IMR-90 (cell line): ENCODE measurements at regions not wholly inside any gene's neighbourhood (a gene's known extent, or its start where the extent isn't known, plus 50 kb on each side); places are given as distances from the start of the nearest gene placed in this dataset.

Experiments
- ATAC-seq: fragments of 200-7000 bp; cut with Tn5 transposase; 2 replicates; pipeline ENCODE4 v1.9.1; 2020; ENCODE audit warnings: low read depth, mild to moderate bottlenecking, moderate library complexity
- BruUV-seq: library from RNA; stranded (reverse); fragments of 400-500 nt; replicated peaks from 2 replicates; lab custom pipeline; 2021; lab: Mats Ljungman, UMichigan
- CTCF ChIA-PET: fragments of 300-600 bp; formaldehyde crosslinking; extraction: SDS; loops from one replicate; lab custom pipeline; 2021; ENCODE audit warnings: antibody characterized with exemption; lab: Yijun Ruan, JAX
- POLR2A ChIA-PET: fragments of 300-600 bp; sonication (Branson Sonifier 250); formaldehyde crosslinking; loops from one replicate; lab custom pipeline; 2022; ENCODE audit warnings: antibody characterized with exemption; ENCODE audit not compliant: unreplicated experiment; lab: Charles Lee
- DNase-seq: peaks from one replicate; pipeline ENCODE4 v3.0.0; 2013
- H2AFZ ChIP-seq: replicated peaks from 2 replicates; pipeline ENCODE3; 2013; ENCODE audit warnings: low read length, mild to moderate bottlenecking; ENCODE audit not compliant: poor library complexity
- H2AK5ac ChIP-seq: 2 replicates; pipeline ENCODE4 v1.6.1; 2013; ENCODE audit warnings: low read depth, low read length, inconsistent platforms
- H2AK9ac ChIP-seq: replicated peaks from 2 replicates; pipeline ENCODE3; 2013; ENCODE audit warnings: mild to moderate bottlenecking, low read depth, low read length, moderate library complexity; ENCODE audit not compliant: poor library complexity
- H2BK120ac ChIP-seq: 2 replicates; pipeline ENCODE4 v1.6.1; 2013; ENCODE audit warnings: low read depth, low read length, inconsistent platforms
- H2BK15ac ChIP-seq: 3 replicates; pipeline ENCODE4 v1.6.1; 2013; ENCODE audit warnings: low read depth, low read length, inconsistent platforms
- H2BK20ac ChIP-seq: 2 replicates; pipeline ENCODE4 v1.6.1; 2013; ENCODE audit warnings: low read depth, mild to moderate bottlenecking, inconsistent platforms, low read length, moderate library complexity
- H2BK5ac ChIP-seq: 2 replicates; pipeline ENCODE4 v1.6.1; 2013; ENCODE audit warnings: mild to moderate bottlenecking, low read depth, low read length, inconsistent platforms; ENCODE audit not compliant: poor library complexity, severe bottlenecking
- H3K14ac ChIP-seq: replicated peaks from 2 replicates; pipeline ENCODE4 v1.6.1; 2013; ENCODE audit warnings: low read depth, low read length, inconsistent platforms
- H3K18ac ChIP-seq: 2 replicates; pipeline ENCODE4 v1.6.1; 2013; ENCODE audit warnings: low read depth, low read length, control low read depth
- H3K23ac ChIP-seq: 2 replicates; pipeline ENCODE4 v1.6.1; 2013; ENCODE audit warnings: low read depth, low read length, inconsistent platforms
- H3K27ac ChIP-seq: 2 replicates; pipeline ENCODE4 v1.5.1; 2013; ENCODE audit warnings: mild to moderate bottlenecking, control low read depth, low read length; ENCODE audit not compliant: insufficient read depth
- H3K27me3 ChIP-seq: 2 replicates; pipeline ENCODE4 v1.6.1; 2013; ENCODE audit warnings: low read length; ENCODE audit not compliant: control insufficient read depth, insufficient read depth
- H3K36me3 ChIP-seq: 2 replicates; pipeline ENCODE4 v1.6.1; 2013; ENCODE audit warnings: low read length, mixed read lengths; ENCODE audit not compliant: control insufficient read depth, insufficient read depth
- H3K4ac ChIP-seq: 2 replicates; pipeline ENCODE4 v1.6.1; 2013; ENCODE audit warnings: low read depth, low read length, inconsistent platforms
- H3K4me1 ChIP-seq: 2 replicates; pipeline ENCODE4 v1.6.1; 2013; ENCODE audit warnings: low read length, mixed read lengths; ENCODE audit not compliant: control insufficient read depth, insufficient read depth
- H3K4me2 ChIP-seq: 2 replicates; pipeline ENCODE4 v1.6.1; 2013; ENCODE audit warnings: low read depth, mild to moderate bottlenecking, control low read depth, low read length, moderate library complexity
- H3K4me3 ChIP-seq: 2 replicates; pipeline ENCODE4 v1.5.1; 2013; ENCODE audit warnings: low read depth, mild to moderate bottlenecking, control low read depth, low read length, moderate library complexity; ENCODE audit not compliant: insufficient read depth
- H3K56ac ChIP-seq: 2 replicates; pipeline ENCODE4 v1.6.1; 2013; ENCODE audit warnings: low read length, inconsistent platforms; ENCODE audit not compliant: insufficient read depth; ENCODE audit errors: extremely low read depth
- H3K79me1 ChIP-seq, 2 experiments: 2 replicates each; pipeline ENCODE4 v1.6.1; 2013; ENCODE audit warnings: low read length in 2 of 2, inconsistent platforms in 1 of 2, low read depth in 1 of 2
- H3K9ac ChIP-seq: 2 replicates; pipeline ENCODE4 v1.6.1; 2013; ENCODE audit warnings: low read depth, low read length, control low read depth
- H3K9me1 ChIP-seq: 2 replicates; pipeline ENCODE4 v1.6.1; 2013; ENCODE audit warnings: low read length, inconsistent platforms; ENCODE audit not compliant: insufficient read depth
- H3K9me3 ChIP-seq: 2 replicates; pipeline ENCODE4 v1.6.1; 2013; ENCODE audit warnings: low read length; ENCODE audit not compliant: control insufficient read depth, insufficient read depth
- H4K20me1 ChIP-seq: 2 replicates; pipeline ENCODE4 v1.6.1; 2013; ENCODE audit warnings: low read length, inconsistent platforms; ENCODE audit not compliant: insufficient read depth
- H4K5ac ChIP-seq: 2 replicates; pipeline ENCODE4 v1.6.1; 2013; ENCODE audit warnings: mild to moderate bottlenecking, low read depth, low read length, control low read depth
- H4K8ac ChIP-seq, 2 experiments: 2 replicates each; pipeline ENCODE4 v1.6.1; 2013; ENCODE audit warnings: low read depth in 2 of 2, low read length in 2 of 2, control low read depth in 1 of 2, inconsistent platforms in 1 of 2
- H4K91ac ChIP-seq: 2 replicates; pipeline ENCODE4 v1.6.1; 2013; ENCODE audit warnings: low read depth, low read length, inconsistent platforms; ENCODE audit not compliant: insufficient read depth
- CHD1 ChIP-seq: IDR thresholded peaks from 2 replicates; pipeline ENCODE4 v1.6.1; 2012; ENCODE audit warnings: low read depth, low read length, improper control_type of control experiment
- CTCF ChIP-seq: conservative IDR thresholded peaks from 2 replicates; pipeline ENCODE4 v1.5.1; 2012; ENCODE audit warnings: mild to moderate bottlenecking, low read depth, low read length, improper control_type of control experiment
- FOS ChIP-seq: fragments of 150-350 bp; IDR thresholded peaks from 2 replicates; pipeline ENCODE4 v1.6.1; 2016; ENCODE audit warnings: low read depth, low read length
- MAFK ChIP-seq: IDR thresholded peaks from 2 replicates; pipeline ENCODE4 v1.6.1; 2012; ENCODE audit warnings: low read depth, low read length, improper control_type of control experiment
- MAZ ChIP-seq: IDR thresholded peaks from 2 replicates; pipeline ENCODE4 v1.6.1; 2012; ENCODE audit warnings: low read depth, mild to moderate bottlenecking, low read length, improper control_type of control experiment, moderate library complexity, borderline replicate concordance
- POLR2A ChIP-seq: IDR thresholded peaks from 2 replicates; pipeline ENCODE4 v1.6.1; 2012; ENCODE audit warnings: mild to moderate bottlenecking, low read depth, low read length
- RAD21 ChIP-seq: IDR thresholded peaks from 2 replicates; pipeline ENCODE4 v1.6.1; 2012; ENCODE audit warnings: low read length, improper control_type of control experiment
- RCOR1 ChIP-seq: IDR thresholded peaks from 2 replicates; pipeline ENCODE4 v1.6.1; 2012; ENCODE audit warnings: mild to moderate bottlenecking, low read length, improper control_type of control experiment; ENCODE audit not compliant: insufficient replicate concordance
- RFX5 ChIP-seq: IDR thresholded peaks from 2 replicates; pipeline ENCODE4 v1.8.0; 2012; ENCODE audit warnings: low read depth, mild to moderate bottlenecking, low read length, moderate library complexity
- USF2 ChIP-seq: fragments of 150-350 bp; IDR thresholded peaks from 2 replicates; pipeline ENCODE4 v1.6.1; 2017; ENCODE audit warnings: mild to moderate bottlenecking, antibody characterized with exemption, low read length, low read depth
- WGBS, 2 experiments: methylation state at CpG; one replicate each; pipeline versions ENCODE4 v1.1.5 to v1.1.7; 2013; ENCODE audit warnings: missing lambda C conversion rate in 2 of 2; ENCODE audit not compliant: insufficient read length in 1 of 2; ENCODE audit errors: extremely low coverage in 2 of 2; 5-methylcytosine and 5-hydroxymethylcytosine counted together
- dilution Hi-C: fragments of 300-500 bp; cut with HindIII; formaldehyde crosslinking; loops from one replicate; pipeline ENCODE4 v1.14.3; 2018; ENCODE audit warnings: low sequenced_read_pairs; ENCODE audit not compliant: unreplicated experiment
- in situ Hi-C: fragments of 300-500 bp; cut with MboI; formaldehyde crosslinking; loops from 3 replicates; pipeline ENCODE4 v1.14.3; 2019; ENCODE audit warnings: low sequenced_read_pairs, inconsistent platforms, mixed read lengths
- intact Hi-C: fragments of 100-400 bp; cut with micrococcal nuclease; formaldehyde crosslinking; loops from 2 replicates; pipeline ENCODE4 v1.10.0; 2022

DNA sequence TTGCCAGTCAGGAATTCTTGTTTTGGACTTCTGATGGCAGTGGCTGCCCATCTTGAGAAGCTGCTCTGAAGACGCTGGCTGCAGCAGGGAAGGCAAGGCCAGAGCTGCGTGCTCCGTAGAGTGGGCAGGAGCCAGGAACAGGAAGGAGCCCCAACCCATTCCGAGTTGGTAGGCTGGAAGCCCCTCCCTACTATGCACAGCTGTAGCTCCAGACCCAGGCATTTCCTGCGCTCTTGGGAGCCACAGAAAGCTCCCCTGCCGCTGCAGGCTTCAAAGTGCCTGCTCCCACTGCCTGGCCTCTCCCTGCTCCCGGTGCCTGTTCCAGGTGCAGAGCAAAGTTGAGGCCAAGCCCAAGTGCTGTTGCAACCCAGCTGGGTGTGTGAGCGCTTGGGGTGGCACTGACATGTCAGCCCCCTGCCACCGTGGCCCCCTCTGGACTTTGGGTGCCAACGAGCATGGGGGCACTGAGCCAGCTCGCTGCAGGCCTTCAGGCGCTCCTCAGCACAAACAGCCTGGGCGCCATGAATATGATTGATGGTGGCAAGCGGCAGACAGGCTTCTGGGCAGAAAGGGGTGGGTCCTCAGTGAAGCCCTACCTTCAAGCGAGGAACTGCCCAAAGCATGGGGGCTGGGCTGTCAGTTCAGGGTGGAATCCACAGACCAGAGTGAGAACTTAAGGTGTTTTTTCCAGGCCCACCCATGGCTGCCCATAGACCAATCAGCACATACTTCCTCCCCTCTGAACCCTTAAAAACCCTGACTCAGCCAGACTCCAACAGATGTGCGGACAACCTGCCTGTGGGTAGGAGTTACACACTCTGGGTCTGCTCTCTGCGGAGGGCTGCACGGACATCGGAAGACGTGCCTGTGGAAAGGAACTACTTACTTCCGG is 677.2 kb upstream of the INTU start (continued):
- no peak for TF ChIP-seq MAFK
- no peak for TF ChIP-seq POLR2A
- TF ChIP-seq RFX5 = no peak

DNA sequence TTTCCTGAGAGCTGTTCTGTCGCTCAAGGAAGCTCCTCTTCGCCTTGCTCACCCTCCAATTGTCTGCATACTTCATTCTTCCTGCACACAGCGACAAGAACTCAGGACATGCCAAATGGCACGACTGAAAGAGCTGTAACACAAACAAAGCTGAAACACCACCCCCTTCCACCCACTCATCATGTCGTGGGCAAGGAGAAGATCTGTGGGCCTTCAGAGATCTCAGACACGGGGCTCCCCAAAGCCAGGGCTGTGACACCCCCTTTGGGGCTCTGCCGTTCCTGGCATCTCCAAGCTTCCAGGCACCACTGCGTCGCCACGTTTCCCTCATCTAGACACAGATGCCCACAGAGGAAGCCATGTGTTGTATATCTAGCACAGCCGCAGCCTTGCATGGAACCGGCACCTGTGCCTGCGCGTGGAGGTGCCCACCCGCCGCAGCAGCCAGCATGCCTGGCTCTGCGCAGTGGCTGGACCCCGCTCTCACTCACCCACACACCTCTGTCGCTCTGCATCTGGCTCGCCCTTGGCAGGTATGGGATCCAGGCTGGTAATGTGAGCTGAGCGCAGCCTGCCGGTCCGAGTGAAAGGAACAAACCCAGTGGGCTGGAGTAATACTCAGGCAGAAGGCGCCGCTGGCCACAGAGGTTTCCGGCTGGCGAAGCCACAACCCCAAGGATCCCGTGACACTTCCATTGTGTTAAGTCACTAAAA is 676.4 kb upstream of the INTU start:
- Histone ChIP-seq H2BK15ac (no peak overlapping the region), H4K91ac (0 out of 2 replicates have a peak overlapping the region, but pooled peaks have one; percentile 9), H2BK120ac (peak overlapping the region; percentile 19; the same call in 1 of the 2 replicates), H3K79me1 (no peaks in the 10 kb centered on the region), H2AK5ac (peak overlapping the region; percentile 61), H2AFZ (peak overlapping the region; percentile 56), H3K27ac (no peak overlapping the region), H3K9me3 (no peaks in the 10 kb centered on the region), H3K4ac (no peak overlapping the region; the same call in 1 of the 2 replicates), H3K18ac (no peak overlapping the region), H3K4me2 (no peak overlapping the region), H3K4me1 (peaks cover 3% of the 10 kb centered on the region; the same call in 1 of the 2 replicates), H3K36me3 (no peaks in the 10 kb centered on the region), H3K4me3 (no peak overlapping the region), H3K23ac (no peak overlapping the region), H4K20me1 (no peaks in the 10 kb centered on the region), H3K9ac (no peak overlapping the region), H4K8ac (no peak overlapping the region), H2BK20ac (peak overlapping the region; percentile 49; the same call in 1 of the 2 replicates), H2BK5ac (no peak overlapping the region), H4K5ac (no peak overlapping the region), H2AK9ac (no peak overlapping the region), H3K56ac (no peak overlapping the region), H3K9me1 (no peaks in the 10 kb centered on the region), H3K27me3 (no peaks in the 10 kb centered on the region), H3K14ac (no peak overlapping the region; the same call in 1 of the 2 replicates)
- WGBS, 2 experiments = 98% methylated on average over 11 of the region's 28 CpGs; no CpG with 5 or more reads in 1 of the 2 experiments
- intact Hi-C loops = loop anchor here (10.0 kb wide), 1 partner anchor 332 kb away; no protein-coding TSS in a partner anchor
- no peak for ATAC-seq
- no peak for DNase-seq
- in situ Hi-C loops = loop anchor here (10.0 kb wide), 1 partner anchor 332 kb away; no protein-coding TSS in a partner anchor
- no TSS peak for BruUV-seq
- POLR2A ChIA-PET = no interaction called here
- dilution Hi-C loops = no loop called here
- CTCF ChIA-PET = no interaction called here
- TF ChIP-seq USF2 (no peak), FOS (no peak), CTCF (no peak), POLR2A (no peak), CHD1 (no peak), MAZ (no peak), RAD21 (no peak), RCOR1 (no peak), RFX5 (no peak)
